ENCODE measurements at regions not wholly inside any gene's neighbourhood (a gene's known extent, or its start where the extent isn't known, plus 50 kb on each side); places are given as distances from the start of the nearest gene placed in this dataset.

- no peak overlapping the region for H3K27ac ChIP-seq
- no peak for TF ChIP-seq CTCF (IDR thresholded peaks at IDR 0.05)
Observed at GRCh38 chr7:113370910-113371309, 252.6 kb upstream of the SMIM30 start.

GRCh38 chr7:113368256-113368655, 249.9 kb upstream of the SMIM30 start:
- H3K27me3 ChIP-seq (ENCODE audit: control insufficient read depth, insufficient read depth, low read length) = no peaks in the 10 kb centered on the region
- H2AFZ ChIP-seq = no peak overlapping the region
- TF ChIP-seq CTCF (IDR thresholded peaks at IDR 0.05) = no peak
- no peak overlapping the region for H3K9ac ChIP-seq
- no peaks in the 10 kb centered on the region for H3K36me3 ChIP-seq (ENCODE audit: control insufficient read depth, insufficient read depth, low read length)
- no peaks in the 10 kb centered on the region for H3K9me3 ChIP-seq (ENCODE audit: control insufficient read depth, low read length)
- H3K27ac ChIP-seq = no peak overlapping the region
- no peak overlapping the region for H3K4me2 ChIP-seq (ENCODE audit: low read length)
- H3K79me2 ChIP-seq = peaks cover 4% of the 10 kb centered on the region
- H3K4me3 ChIP-seq (ENCODE audit: low read depth, low read length) = no peak overlapping the region
- H3K4me1 ChIP-seq = peaks cover 9% of the 10 kb centered on the region

More at GRCh38 chr7:113370910-113371309, 252.6 kb upstream of the SMIM30 start:
- peaks cover 9% of the 10 kb centered on the region for H3K4me1 ChIP-seq
- H3K36me3 ChIP-seq (ENCODE audit: control insufficient read depth, insufficient read depth, low read length) = no peaks in the 10 kb centered on the region
- no peak overlapping the region for H3K4me2 ChIP-seq (ENCODE audit: low read length)
- no peak overlapping the region for H3K4me3 ChIP-seq (ENCODE audit: low read depth, low read length)
- no peaks in the 10 kb centered on the region for H3K27me3 ChIP-seq (ENCODE audit: control insufficient read depth, insufficient read depth, low read length)
- H3K9me3 ChIP-seq (ENCODE audit: control insufficient read depth, low read length) = no peaks in the 10 kb centered on the region
- H3K9ac ChIP-seq = no peak overlapping the region
- no peak overlapping the region for H2AFZ ChIP-seq
- peaks cover 4% of the 10 kb centered on the region for H3K79me2 ChIP-seq

GRCh38 chr7:113367041-113367586, 248.8 kb upstream of the SMIM30 start:
- H3K9ac ChIP-seq = no peak overlapping the region
- H3K36me3 ChIP-seq (ENCODE audit: control insufficient read depth, insufficient read depth, low read length) = no peaks in the 10 kb centered on the region
- no peaks in the 10 kb centered on the region for H3K27me3 ChIP-seq (ENCODE audit: control insufficient read depth, insufficient read depth, low read length)
- peaks cover 8% of the 10 kb centered on the region for H3K4me1 ChIP-seq
- no peak overlapping the region for H3K4me2 ChIP-seq (ENCODE audit: low read length)
- no peaks in the 10 kb centered on the region for H3K9me3 ChIP-seq (ENCODE audit: control insufficient read depth, low read length)
- H3K79me2 ChIP-seq = peaks cover 4% of the 10 kb centered on the region
- H3K4me3 ChIP-seq (ENCODE audit: low read depth, low read length) = no peak overlapping the region
- no peak overlapping the region for H2AFZ ChIP-seq
- no peak for TF ChIP-seq CTCF (IDR thresholded peaks at IDR 0.05)
- H3K27ac ChIP-seq = no peak overlapping the region

GRCh38 chr7:113366122-113366521, 247.8 kb upstream of the SMIM30 start:
- H2AFZ ChIP-seq = no peak overlapping the region
- H3K36me3 ChIP-seq (ENCODE audit: control insufficient read depth, insufficient read depth, low read length) = no peaks in the 10 kb centered on the region
- H3K4me2 ChIP-seq (ENCODE audit: low read length) = no peak overlapping the region
- no peaks in the 10 kb centered on the region for H3K27me3 ChIP-seq (ENCODE audit: control insufficient read depth, insufficient read depth, low read length)
- no peak overlapping the region for H3K27ac ChIP-seq
- peaks cover 2% of the 10 kb centered on the region for H3K79me2 ChIP-seq
- TF ChIP-seq CTCF (IDR thresholded peaks at IDR 0.05) = no peak
- H3K4me1 ChIP-seq = peaks cover 4% of the 10 kb centered on the region
- no peak overlapping the region for H3K9ac ChIP-seq
- H3K9me3 ChIP-seq (ENCODE audit: control insufficient read depth, low read length) = no peaks in the 10 kb centered on the region
- H3K4me3 ChIP-seq (ENCODE audit: low read depth, low read length) = no peak overlapping the region

GRCh38 chr7:113349339-113349738, 231.0 kb upstream of the SMIM30 start:
- H2AFZ ChIP-seq = no peak overlapping the region
- no peak overlapping the region for H3K9ac ChIP-seq
- no peak overlapping the region for H3K27ac ChIP-seq
- TF ChIP-seq CTCF (IDR thresholded peaks at IDR 0.05) = no peak
- peaks cover 10% of the 10 kb centered on the region for H3K4me1 ChIP-seq
- no peak overlapping the region for H3K4me3 ChIP-seq (ENCODE audit: low read depth, low read length)
- no peaks in the 10 kb centered on the region for H3K79me2 ChIP-seq
- H3K4me2 ChIP-seq (ENCODE audit: low read length) = no peak overlapping the region
- H3K9me3 ChIP-seq (ENCODE audit: control insufficient read depth, low read length) = no peaks in the 10 kb centered on the region
- H3K36me3 ChIP-seq (ENCODE audit: control insufficient read depth, insufficient read depth, low read length) = no peaks in the 10 kb centered on the region
- no peaks in the 10 kb centered on the region for H3K27me3 ChIP-seq (ENCODE audit: control insufficient read depth, insufficient read depth, low read length)

All from parathyroid adenoma (tissue), 2 donors.